ENCODE measurements at regions not wholly inside any gene's neighbourhood (a gene's known extent, or its start where the extent isn't known, plus 50 kb on each side); places are given as distances from the start of the nearest gene placed in this dataset.

GRCh38 chr7:83836028-83836427, 187.1 kb upstream of the SEMA3E start:
- TF ChIP-seq CTCF (conservative IDR thresholded peaks at IDR 0.05; ENCODE audit: low read depth in 2 of 2): no peak
- TF ChIP-seq ZNF114 (CRISPR knock-in tag; IDR thresholded peaks at IDR 0.05): no peak
- TF ChIP-seq POLR2AphosphoS5 (IDR thresholded peaks at IDR 0.05; ENCODE audit: low read depth): no peak

Data from GM23338 (cell line).